ENCODE measurements at regions not wholly inside any gene's neighbourhood (a gene's known extent, or its start where the extent isn't known, plus 50 kb on each side); places are given as distances from the start of the nearest gene placed in this dataset.

- no peaks in the 10 kb centered on the region for H3K36me3 ChIP-seq
- no peak overlapping the region for H3K27ac ChIP-seq
- H3K27me3 ChIP-seq: peaks cover 42% of the 10 kb centered on the region
- ATAC-seq: no peak
- no peak overlapping the region for H3K4me3 ChIP-seq
- 83 to 89% methylated on average over 1 of the region's 1 CpG for WGBS, 2 donors (ENCODE audit: low coverage in 1 of 2)
- no peaks in the 10 kb centered on the region for H3K9me3 ChIP-seq
- no peak for TF ChIP-seq EP300 (IDR thresholded peaks at IDR 0.05)
- H3K4me1 ChIP-seq: no peaks in the 10 kb centered on the region
These were observed 115.1 kb upstream of the LSM14A start for GRCh38 chr19:34057155-34057554.

GRCh38 chr19:34066007-34066643 lies 106.2 kb upstream of the LSM14A start:
- Histone ChIP-seq H3K27ac (no peak overlapping the region), H3K9me3 (no peaks in the 10 kb centered on the region), H3K36me3 (no peaks in the 10 kb centered on the region), H3K4me1 (no peaks in the 10 kb centered on the region), H3K27me3 (peaks cover 39% of the 10 kb centered on the region), H3K4me3 (no peak overlapping the region)
- no peak for ATAC-seq
- 18 to 42% methylated on average over 10 to 14 of the region's 14 CpGs for WGBS, 2 donors (ENCODE audit: low coverage in 1 of 2)
- TF ChIP-seq POLR2AphosphoS5 (IDR thresholded peaks at IDR 0.05) (no peak), CTCF (IDR thresholded peaks at IDR 0.05) (no peak)

- no peak overlapping the region for H3K4me3 ChIP-seq
- 80 to 97% methylated on average over 3 to 7 of the region's 7 CpGs for WGBS, 2 donors (ENCODE audit: low coverage in 1 of 2)
- H3K27me3 ChIP-seq: peaks cover 50% of the 10 kb centered on the region
- no peaks in the 10 kb centered on the region for H3K4me1 ChIP-seq
- H3K36me3 ChIP-seq: no peaks in the 10 kb centered on the region
- no peaks in the 10 kb centered on the region for H3K9me3 ChIP-seq
- TF ChIP-seq EP300 (IDR thresholded peaks at IDR 0.05): no peak
- no peak for TF ChIP-seq CTCF (IDR thresholded peaks at IDR 0.05)
- TF ChIP-seq POLR2A (IDR thresholded peaks at IDR 0.05): no peak
- TF ChIP-seq POLR2AphosphoS5 (IDR thresholded peaks at IDR 0.05): no peak
- no peak for ATAC-seq
- no peak overlapping the region for H3K27ac ChIP-seq
These were observed 104.4 kb upstream of the LSM14A start for GRCh38 chr19:34067861-34068271.

GRCh38 chr19:34075661-34076091 lies 96.6 kb upstream of the LSM14A start:
- no peaks in the 10 kb centered on the region for H3K36me3 ChIP-seq
- H3K27me3 ChIP-seq: peaks cover 40% of the 10 kb centered on the region
- no peaks in the 10 kb centered on the region for H3K9me3 ChIP-seq
- no peak overlapping the region for H3K4me3 ChIP-seq
- H3K4me1 ChIP-seq: no peaks in the 10 kb centered on the region
- 19 to 63% methylated on average over 2 to 3 of the region's 3 CpGs for WGBS, 2 donors (ENCODE audit: low coverage in 1 of 2)
- no peak for ATAC-seq
- TF ChIP-seq POLR2AphosphoS5 (IDR thresholded peaks at IDR 0.05) (no peak), EP300 (IDR thresholded peaks at IDR 0.05) (no peak), CTCF (IDR thresholded peaks at IDR 0.05) (no peak), POLR2A (IDR thresholded peaks at IDR 0.05) (no peak)
- H3K27ac ChIP-seq: no peak overlapping the region

GRCh38 chr19:34082289-34083077 lies 89.8 kb upstream of the LSM14A start:
- Histone ChIP-seq H3K27ac (no peak overlapping the region), H3K9me3 (no peaks in the 10 kb centered on the region)

More at GRCh38 chr19:34082289-34083077, 89.8 kb upstream of the LSM14A start:
- no peaks in the 10 kb centered on the region for H3K36me3 ChIP-seq
- no peak for ATAC-seq
- no peak overlapping the region for H3K4me3 ChIP-seq
- TF ChIP-seq POLR2A (IDR thresholded peaks at IDR 0.05): no peak
- no peak for TF ChIP-seq POLR2AphosphoS5 (IDR thresholded peaks at IDR 0.05)
- TF ChIP-seq EP300 (IDR thresholded peaks at IDR 0.05): no peak
- no peak for TF ChIP-seq CTCF (IDR thresholded peaks at IDR 0.05)
- 28 to 50% methylated on average over 8 to 9 of the region's 10 CpGs for WGBS, 2 donors (ENCODE audit: low coverage in 1 of 2)
- H3K27me3 ChIP-seq: peaks cover 32% of the 10 kb centered on the region
- no peaks in the 10 kb centered on the region for H3K4me1 ChIP-seq

Measured in gastroesophageal sphincter (tissue), 4 donors.